ENCODE measurements at regions not wholly inside any gene's neighbourhood (a gene's known extent, or its start where the extent isn't known, plus 50 kb on each side); places are given as distances from the start of the nearest gene placed in this dataset.

DNA sequence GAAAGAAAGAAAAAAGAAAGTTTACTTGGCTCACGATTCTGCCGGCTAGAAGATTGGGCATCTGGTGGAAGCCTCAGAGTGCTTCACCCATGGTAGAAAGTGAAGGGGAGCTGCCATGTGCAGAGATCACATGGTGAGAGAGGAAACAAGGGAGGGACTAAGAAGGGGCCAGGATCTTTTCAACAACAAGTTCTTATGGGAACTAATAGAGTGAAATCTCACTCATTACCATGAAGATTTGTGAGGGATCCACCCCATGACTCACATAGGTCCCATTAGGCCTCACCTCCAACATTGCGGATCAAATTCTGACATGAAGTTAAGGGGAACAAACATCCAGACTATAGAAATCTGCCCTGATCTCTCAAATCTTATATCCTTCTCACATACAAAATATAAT, 61.3 kb upstream of the UGT8 start:
- no peak overlapping the region for H2AFZ ChIP-seq (ENCODE audit: low read depth, low read length)
- no peak overlapping the region for H3K27ac ChIP-seq (ENCODE audit: low read length)
- H3K9me3 ChIP-seq (ENCODE audit: low read length), result no peaks in the 10 kb centered on the region
- no peaks in the 10 kb centered on the region for H4K20me1 ChIP-seq (ENCODE audit: insufficient read depth)
- no peaks in the 10 kb centered on the region for H3K9me2 ChIP-seq (ENCODE audit: insufficient read depth, low read length)
- no peaks in the 10 kb centered on the region for H3K27me3 ChIP-seq (ENCODE audit: insufficient read depth, low read depth, low read length)
- no peak overlapping the region for H3K4me2 ChIP-seq (ENCODE audit: low read length)
- TF ChIP-seq EZH2 (IDR thresholded peaks at IDR 0.05; ENCODE audit: borderline replicate concordance, insufficient read depth, low read length, poor library complexity, severe bottlenecking) (no peak), EP300 (conservative IDR thresholded peaks at IDR 0.05; ENCODE audit: poor library complexity, severe bottlenecking) (no peak), TAF1 (IDR thresholded peaks at IDR 0.05; ENCODE audit: low read depth) (no peak), POLR2AphosphoS5 (IDR thresholded peaks at IDR 0.05) (no peak), RAD21 (conservative IDR thresholded peaks at IDR 0.05) (no peak), MXI1 (conservative IDR thresholded peaks at IDR 0.05; ENCODE audit: poor library complexity, severe bottlenecking) (no peak), SMC3 (conservative IDR thresholded peaks at IDR 0.05; ENCODE audit: poor library complexity) (no peak)
- TF ChIP-seq, protein P1, sequence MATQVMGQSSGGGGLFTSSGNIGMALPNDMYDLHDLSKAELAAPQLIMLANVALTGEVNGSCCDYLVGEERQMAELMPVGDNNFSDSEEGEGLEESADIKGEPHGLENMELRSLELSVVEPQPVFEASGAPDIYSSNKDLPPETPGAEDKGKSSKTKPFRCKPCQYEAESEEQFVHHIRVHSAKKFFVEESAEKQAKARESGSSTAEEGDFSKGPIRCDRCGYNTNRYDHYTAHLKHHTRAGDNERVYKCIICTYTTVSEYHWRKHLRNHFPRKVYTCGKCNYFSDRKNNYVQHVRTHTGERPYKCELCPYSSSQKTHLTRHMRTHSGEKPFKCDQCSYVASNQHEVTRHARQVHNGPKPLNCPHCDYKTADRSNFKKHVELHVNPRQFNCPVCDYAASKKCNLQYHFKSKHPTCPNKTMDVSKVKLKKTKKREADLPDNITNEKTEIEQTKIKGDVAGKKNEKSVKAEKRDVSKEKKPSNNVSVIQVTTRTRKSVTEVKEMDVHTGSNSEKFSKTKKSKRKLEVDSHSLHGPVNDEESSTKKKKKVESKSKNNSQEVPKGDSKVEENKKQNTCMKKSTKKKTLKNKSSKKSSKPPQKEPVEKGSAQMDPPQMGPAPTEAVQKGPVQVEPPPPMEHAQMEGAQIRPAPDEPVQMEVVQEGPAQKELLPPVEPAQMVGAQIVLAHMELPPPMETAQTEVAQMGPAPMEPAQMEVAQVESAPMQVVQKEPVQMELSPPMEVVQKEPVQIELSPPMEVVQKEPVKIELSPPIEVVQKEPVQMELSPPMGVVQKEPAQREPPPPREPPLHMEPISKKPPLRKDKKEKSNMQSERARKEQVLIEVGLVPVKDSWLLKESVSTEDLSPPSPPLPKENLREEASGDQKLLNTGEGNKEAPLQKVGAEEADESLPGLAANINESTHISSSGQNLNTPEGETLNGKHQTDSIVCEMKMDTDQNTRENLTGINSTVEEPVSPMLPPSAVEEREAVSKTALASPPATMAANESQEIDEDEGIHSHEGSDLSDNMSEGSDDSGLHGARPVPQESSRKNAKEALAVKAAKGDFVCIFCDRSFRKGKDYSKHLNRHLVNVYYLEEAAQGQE (IDR thresholded peaks at IDR 0.05; ENCODE audit: borderline replicate concordance), result no peak
- TF ChIP-seq, protein P2, sequence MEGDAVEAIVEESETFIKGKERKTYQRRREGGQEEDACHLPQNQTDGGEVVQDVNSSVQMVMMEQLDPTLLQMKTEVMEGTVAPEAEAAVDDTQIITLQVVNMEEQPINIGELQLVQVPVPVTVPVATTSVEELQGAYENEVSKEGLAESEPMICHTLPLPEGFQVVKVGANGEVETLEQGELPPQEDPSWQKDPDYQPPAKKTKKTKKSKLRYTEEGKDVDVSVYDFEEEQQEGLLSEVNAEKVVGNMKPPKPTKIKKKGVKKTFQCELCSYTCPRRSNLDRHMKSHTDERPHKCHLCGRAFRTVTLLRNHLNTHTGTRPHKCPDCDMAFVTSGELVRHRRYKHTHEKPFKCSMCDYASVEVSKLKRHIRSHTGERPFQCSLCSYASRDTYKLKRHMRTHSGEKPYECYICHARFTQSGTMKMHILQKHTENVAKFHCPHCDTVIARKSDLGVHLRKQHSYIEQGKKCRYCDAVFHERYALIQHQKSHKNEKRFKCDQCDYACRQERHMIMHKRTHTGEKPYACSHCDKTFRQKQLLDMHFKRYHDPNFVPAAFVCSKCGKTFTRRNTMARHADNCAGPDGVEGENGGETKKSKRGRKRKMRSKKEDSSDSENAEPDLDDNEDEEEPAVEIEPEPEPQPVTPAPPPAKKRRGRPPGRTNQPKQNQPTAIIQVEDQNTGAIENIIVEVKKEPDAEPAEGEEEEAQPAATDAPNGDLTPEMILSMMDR (IDR thresholded peaks at IDR 0.05; ENCODE audit: poor library complexity, severe bottlenecking), result no peak
- H3F3A ChIP-seq (ENCODE audit: insufficient read depth, low read length, poor library complexity, severe bottlenecking), result no peaks in the 10 kb centered on the region
- H3K9ac ChIP-seq (ENCODE audit: low read length), result no peak overlapping the region
- H3K79me2 ChIP-seq (replicated peaks; ENCODE audit: insufficient read depth, low read length), result no peaks in the 10 kb centered on the region
- no peak overlapping the region for H3K4me3 ChIP-seq (ENCODE audit: low read length)
- H3K36me3 ChIP-seq (ENCODE audit: insufficient read depth, low read length), result no peaks in the 10 kb centered on the region

DNA sequence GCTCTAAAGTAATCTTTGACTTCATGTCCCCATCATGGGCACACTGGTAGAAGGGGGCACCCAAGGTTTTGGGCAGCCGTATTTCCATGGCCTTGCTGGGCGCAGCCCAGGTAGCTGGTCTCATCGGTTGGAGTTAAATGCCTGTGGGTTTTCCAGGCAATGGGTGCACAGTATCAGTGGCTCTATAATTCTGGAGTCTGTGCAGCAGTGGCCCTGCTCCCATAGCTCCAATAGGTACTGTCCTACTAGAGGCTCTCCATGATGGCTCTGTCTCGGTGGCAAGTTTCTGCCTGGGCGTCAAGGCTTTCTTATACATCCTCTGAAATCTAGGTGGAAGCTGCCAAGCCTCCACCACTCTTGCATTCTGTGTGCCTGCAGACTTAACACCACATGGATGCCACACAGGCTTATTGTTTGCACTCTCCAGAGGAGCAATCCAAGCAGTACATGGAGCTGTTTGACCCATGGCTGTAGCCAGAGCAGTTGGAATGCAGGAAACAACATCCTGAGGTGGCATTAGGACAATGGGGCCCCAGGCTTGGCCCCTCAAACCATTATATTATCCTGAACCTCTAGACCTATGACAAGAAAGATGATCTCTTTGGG, 60.5 kb upstream of the UGT8 start:
- Histone ChIP-seq H3K27me3 (ENCODE audit: insufficient read depth, low read depth, low read length) (no peaks in the 10 kb centered on the region), H2AFZ (ENCODE audit: low read depth, low read length) (no peak overlapping the region), H3K27ac (ENCODE audit: low read length) (no peak overlapping the region), H3K36me3 (ENCODE audit: insufficient read depth, low read length) (no peaks in the 10 kb centered on the region), H3K79me2 (replicated peaks; ENCODE audit: insufficient read depth, low read length) (no peaks in the 10 kb centered on the region), H3K9ac (ENCODE audit: low read length) (no peak overlapping the region), H4K20me1 (ENCODE audit: insufficient read depth) (no peaks in the 10 kb centered on the region), H3K9me2 (ENCODE audit: insufficient read depth, low read length) (no peaks in the 10 kb centered on the region), H3K4me2 (ENCODE audit: low read length) (no peak overlapping the region), H3F3A (ENCODE audit: insufficient read depth, low read length, poor library complexity, severe bottlenecking) (no peaks in the 10 kb centered on the region), H3K4me3 (ENCODE audit: low read length) (no peak overlapping the region), H3K9me3 (ENCODE audit: low read length) (no peaks in the 10 kb centered on the region)
- TF ChIP-seq EZH2 (IDR thresholded peaks at IDR 0.05; ENCODE audit: borderline replicate concordance, insufficient read depth, low read length, poor library complexity, severe bottlenecking), result no peak
- no peak for TF ChIP-seq SMC3 (conservative IDR thresholded peaks at IDR 0.05; ENCODE audit: poor library complexity)
- TF ChIP-seq, protein P1 (IDR thresholded peaks at IDR 0.05; ENCODE audit: borderline replicate concordance), result no peak
